ENCODE measurements at regions not wholly inside any gene's neighbourhood (a gene's known extent, or its start where the extent isn't known, plus 50 kb on each side); places are given as distances from the start of the nearest gene placed in this dataset.
A peak's percentile ranks its signal among the peaks of the same experiment; 100 is the strongest.
"Not testable (repeated sequence)": the region's sequence is repeated elsewhere in the genome, so short reads cannot be mapped to it uniquely, and the experiment has no call there.

DNA sequence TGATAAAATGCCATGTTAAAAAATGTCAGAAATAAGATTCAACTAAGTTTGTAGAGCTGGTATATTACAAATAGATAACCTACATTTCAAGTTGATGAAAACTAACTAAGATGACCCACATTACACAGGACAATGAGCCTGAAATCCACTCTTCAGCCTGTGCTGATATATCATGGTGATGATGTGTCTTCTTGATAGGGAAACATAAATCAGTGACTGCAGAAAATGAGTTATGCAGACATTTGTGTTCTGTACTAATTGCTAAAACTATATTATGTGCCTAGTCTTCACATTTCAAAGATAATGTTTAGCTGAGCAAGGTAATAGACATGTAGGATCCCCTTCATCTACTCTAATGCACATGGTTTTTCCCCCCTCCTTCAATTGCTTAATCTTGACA is 331.6 kb upstream of the F9 start:
- no peak for DNase-seq

DNA sequence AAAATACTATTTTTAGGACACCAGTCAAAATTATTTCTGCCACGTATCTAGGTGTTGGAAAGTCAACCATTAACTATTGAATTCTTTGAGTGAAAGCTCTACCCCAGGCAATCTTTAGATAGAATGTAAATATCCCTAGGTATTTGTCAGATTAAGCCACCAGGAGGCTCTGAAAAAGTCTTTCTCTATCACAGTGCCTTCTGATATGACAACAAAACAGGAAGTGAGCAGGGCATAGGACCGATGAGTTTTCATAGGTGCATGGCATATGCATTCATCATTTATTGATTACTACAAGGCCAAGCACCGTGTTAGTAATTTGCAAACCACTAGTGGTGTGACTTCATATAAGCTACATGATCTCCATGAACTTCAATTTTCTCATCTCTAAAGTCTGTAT is 333.6 kb upstream of the F9 start:
- DNase-seq = peak; percentile 8

DNA sequence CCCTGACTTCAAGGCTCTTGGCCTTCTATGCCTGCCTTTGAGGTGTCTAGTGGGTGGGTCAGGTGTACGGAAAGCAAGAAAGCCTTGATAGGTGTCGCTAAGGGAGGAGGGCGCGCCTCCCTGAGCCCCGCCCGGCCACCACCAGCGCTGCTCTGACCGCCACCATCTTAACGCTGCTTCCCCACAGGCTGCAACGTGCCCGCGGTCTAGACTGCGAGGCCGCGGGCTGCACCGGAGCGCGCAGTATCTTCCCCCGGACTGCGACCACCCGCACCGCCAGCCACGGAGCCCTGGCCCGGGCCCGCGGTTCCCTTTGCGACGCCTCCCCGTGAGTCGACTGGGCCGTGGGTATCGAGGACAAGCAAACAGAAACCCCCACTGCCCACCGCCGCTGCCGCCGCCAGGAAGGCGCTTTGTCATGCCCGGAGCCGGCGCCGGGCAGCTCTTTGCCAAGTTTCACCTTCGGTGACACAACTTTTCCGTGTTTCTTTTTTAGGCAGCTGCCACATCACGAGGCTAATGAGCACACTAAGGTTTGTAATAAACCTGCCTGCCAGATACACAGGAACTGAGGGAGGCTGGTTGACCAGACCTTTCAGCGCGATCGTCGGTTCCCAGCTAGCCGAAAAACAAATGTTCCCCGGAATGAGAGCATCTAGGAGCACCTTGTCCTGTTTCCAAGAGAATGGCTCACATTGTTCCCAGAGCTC is 335.8 kb upstream of the F9 start:
- DNase-seq = peak; percentile 17

DNA sequence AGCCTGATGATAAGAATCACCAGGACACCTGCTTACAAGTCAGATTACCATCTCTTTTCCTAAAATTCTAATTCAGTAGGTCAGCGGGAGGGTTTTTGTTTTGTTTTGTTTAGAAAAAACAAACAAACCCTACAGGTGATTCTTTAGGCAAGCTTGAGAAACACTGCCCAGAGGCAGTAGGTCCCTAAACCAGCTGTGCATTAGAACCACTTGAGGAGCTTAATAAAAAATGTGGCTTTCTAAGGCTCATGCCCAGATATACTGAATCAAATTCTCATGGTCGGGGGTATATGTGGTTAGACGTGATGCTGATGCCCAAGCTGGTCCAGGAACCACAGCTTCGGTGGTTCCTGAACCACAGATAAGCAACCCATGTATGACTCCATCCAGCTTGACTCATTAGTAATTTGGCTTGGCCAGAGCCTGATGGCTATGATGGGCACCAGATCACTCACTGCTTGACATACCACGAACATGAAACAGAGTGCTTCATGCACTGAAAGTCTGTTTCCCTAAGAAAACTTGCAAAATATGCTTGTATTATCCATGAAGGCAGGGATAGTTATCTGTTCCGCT is 338.1 kb upstream of the F9 start:
- peak; percentile 18 for DNase-seq

GRCh38 chrX:139191746-139192385 is 338.7 kb upstream of the F9 start:
- no peak for DNase-seq

GRCh38 chrX:139191286-139191685 is 339.3 kb upstream of the F9 start:
- no peak for DNase-seq

DNA sequence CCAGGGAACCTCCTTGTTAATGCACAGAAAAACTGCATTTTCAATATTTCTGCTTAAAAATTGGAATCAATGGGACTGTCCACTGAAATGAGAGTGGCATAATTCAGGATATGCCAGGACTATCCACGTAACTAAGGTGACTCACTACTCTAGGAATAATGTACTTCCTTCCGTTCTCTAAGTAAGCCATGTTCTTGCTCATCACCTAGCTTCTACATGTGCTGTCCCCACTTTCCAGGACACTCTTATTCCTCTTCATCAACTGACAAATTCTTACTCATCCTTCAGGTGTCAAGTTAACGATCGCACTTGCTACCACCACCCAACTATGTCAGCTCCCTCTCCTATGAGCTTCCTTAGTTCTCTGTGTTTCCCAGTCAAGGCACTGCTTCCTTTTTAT is 342.8 kb upstream of the F9 start:
- DNase-seq = no peak

GRCh38 chrX:139186991-139187390 is 343.5 kb upstream of the F9 start:
- no peak for DNase-seq

DNA sequence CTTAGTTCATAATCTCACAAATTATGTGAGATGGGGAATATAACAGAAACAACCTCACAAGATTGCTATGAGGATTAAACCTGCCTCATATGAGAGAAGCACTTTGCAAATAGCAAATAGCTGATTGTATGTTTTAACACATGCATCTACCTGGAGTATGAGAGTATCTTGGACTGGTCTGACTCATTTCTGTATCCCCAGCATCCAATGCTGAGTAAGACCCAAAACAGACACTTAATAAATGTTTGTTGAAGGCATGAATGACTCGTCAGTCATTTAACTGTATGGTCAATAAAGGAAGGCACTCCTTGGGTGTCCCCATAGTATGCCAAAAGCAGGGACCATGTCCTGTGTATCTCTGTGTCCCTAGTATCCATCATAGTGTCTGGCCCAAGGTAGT is 350.9 kb upstream of the F9 start:
- no peak for DNase-seq

DNA sequence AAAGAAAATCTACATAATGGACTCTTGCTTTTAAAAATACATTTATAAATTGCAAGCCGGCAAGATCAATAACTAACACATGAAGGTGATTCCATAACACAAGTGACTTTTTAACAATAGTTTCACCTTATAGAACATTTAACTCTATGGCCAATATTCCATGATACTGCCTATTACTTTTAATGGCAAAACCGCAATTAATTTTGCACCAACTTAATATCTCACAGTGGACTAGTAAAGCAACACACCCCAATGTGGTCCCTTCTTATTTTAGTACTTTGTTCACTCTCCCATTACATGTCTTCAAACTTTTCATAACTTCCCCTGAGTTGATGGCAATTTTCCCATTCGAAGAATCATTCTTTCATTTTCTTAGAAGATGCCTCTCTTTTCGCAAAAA is 351.6 kb upstream of the F9 start:
- DNase-seq = no peak

- DNase-seq = no peak
Measured at GRCh38 chrX:139172731-139173130, 357.8 kb upstream of the F9 start.

DNA sequence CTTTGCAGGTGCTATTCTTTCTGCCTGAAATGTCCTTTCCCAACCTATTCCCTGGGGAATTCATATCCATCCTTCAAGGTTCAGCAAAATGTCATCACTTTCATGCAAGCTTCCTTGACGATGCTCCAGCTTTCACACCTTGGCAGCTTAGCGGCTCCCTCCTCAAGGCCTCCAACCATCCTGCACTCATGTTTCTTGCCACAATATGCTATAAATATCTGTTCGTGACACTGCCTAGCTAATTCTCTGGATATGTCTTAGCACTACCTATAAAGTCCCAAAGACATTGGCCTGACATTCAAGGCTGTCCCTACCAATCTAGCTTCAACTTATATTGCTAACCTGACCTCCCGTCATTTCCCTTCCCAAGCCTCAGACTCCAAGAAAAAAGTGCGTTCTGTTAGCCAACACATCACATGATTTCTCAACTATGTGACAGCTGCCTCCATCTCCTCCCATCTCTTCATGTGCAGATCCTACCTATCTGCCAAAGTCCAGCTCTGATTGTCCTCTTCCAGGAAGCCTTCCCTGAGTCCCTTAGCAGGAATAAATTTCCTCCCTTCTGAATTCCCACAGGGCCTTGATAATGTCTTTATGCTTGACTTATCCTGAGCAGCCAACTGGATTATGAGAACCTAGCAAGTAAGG is 359.9 kb upstream of the F9 start:
- DNase-seq = no peak

- DNase-seq = no peak
Measured at GRCh38 chrX:139167282-139167681, 363.3 kb upstream of the F9 start.

GRCh38 chrX:139158256-139158655 is 372.3 kb upstream of the F9 start:
- no peak for DNase-seq

DNA sequence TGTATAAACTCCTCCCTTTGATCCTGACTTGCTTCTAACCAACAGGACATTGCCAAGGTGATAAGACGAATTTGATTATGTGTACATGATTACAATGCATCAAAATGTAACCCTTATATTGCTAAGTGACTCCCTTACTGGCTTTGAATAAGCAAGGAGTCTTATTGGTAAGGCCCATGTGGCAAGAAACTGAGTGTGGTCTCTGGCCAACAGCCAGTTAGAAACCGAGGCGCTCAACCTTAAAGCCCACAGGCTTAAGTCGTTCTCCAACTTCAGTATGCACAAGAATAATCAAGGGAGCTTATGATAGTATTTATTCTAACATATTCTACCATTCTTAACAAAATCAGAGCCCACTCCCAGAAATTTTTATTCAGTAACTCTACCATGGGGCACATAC is 374.2 kb upstream of the F9 start:
- DNase-seq = no peak

- not testable (repeated sequence) for DNase-seq
Measured at GRCh38 chrX:139146625-139147024, 383.9 kb upstream of the F9 start.

DNA sequence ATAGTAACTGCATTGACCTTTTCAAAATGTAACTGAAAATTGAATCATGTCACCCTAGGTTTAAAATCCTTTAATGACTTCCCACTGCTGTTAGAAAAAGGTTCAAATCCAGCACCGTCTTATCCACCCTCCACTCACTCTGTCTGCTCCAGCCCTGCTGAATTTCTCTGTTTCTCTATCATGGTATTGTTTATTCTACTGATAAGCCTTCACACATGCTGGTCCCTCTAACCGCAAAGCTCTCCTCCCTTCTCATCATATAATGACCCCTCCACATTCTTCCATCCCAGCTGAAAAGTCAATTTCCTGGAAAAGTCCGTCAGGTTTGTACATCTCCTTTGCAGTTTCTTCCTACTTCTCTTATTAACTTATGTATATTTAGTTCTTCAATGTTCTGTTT is 389.2 kb upstream of the F9 start:
- DNase-seq = no peak

DNA sequence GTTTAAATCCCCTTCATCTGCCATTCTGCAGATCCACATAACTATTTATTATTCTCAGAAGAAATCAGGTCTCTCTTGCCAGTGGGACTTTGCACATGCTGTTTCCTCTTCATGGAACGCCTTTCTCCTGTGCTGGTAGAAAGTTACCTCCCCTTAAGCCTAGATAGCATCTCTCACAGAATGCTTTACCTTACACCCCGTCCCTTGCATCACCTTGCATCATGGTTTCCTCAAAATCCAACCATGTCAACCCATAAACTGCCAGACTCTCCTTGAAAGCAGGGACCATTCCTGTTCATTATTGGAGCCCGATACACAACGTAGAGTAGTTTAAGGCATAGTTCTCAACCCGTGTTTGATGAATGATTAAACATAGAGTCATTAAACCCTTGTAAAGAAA is 396.2 kb upstream of the F9 start:
- DNase-seq = no peak

DNA sequence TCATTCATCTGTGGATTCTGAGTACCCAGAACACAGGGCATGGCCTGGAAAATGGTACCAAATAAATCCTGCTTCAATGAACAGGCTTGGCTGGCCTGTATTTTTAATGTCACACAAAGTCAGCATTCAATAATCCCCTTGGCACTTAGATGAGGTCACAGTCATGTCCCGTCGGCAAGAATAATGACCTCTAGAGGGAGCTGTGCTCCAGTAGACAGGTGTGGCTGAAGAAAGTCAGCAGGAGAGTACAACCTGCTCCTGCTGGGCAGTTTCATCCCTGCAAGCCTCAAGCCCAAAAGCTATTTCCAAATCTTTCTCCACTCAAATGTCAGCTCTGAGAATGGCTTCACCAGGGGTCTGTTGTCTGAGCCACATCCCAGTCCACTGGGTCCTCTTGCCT is 404.0 kb upstream of the F9 start:
- peak; percentile 45 for DNase-seq

GRCh38 chrX:139125916-139126315 is 404.6 kb upstream of the F9 start:
- no peak for DNase-seq

GRCh38 chrX:139121616-139122286 is 408.8 kb upstream of the F9 start:
- DNase-seq = no peak

DNA sequence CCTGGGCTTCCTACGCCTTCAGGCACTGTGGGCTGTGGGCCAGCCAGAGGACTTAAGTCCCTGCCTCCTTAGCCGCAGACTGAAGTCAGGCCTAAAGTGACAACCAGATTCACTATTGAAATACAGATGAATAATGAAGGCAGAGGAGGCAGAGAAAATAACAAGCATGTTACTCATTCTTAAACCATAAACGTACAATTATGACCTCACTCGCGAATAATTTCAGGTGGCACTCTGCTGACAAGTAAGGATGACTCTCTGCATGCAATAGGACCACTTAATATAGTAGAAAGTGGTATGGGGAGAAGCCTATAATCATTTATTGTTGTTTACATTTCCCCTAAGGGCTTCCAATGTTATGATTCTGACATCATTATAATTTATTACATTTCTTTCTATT is 409.2 kb upstream of the FGF13 start:
- DNase-seq = no peak

GRCh38 chrX:139113708-139114107 is 402.2 kb upstream of the FGF13 start:
- peak; percentile 13 for DNase-seq

DNA sequence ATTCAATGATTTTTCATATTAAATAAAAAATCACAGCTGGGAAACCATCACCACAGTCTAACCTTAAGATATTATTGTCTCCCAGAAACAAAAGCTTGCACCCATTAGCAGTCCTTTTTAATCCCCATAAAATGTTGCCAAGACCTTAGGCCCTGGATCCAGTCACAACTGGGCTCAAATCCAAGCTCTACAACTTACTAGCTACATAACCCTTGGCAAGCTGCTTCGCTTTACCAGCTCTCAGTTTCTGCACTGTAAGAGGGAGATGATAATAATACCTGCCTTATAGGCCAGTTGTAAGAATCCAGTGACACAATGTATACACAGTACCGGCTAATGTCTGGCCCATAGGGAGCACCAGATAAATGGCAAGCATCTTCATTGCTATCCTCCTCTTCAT is 400.9 kb upstream of the FGF13 start:
- DNase-seq = no peak
